ENCODE measurements at regions not wholly inside any gene's neighbourhood (a gene's known extent, or its start where the extent isn't known, plus 50 kb on each side); places are given as distances from the start of the nearest gene placed in this dataset.

- TF ChIP-seq TAF1 (IDR thresholded peaks at IDR 0.05; ENCODE audit: borderline replicate concordance, insufficient read depth, low read length) (no peak), FOXP2 (optimal IDR thresholded peaks at IDR 0.05; ENCODE audit: borderline replicate concordance, extremely low read depth, extremely low read length, insufficient read depth) (no peak), POLR2AphosphoS5 (IDR thresholded peaks at IDR 0.05; ENCODE audit: low read depth, low read length) (no peak), SIN3A (IDR thresholded peaks at IDR 0.05; ENCODE audit: borderline replicate concordance, insufficient read depth, low read length) (no peak), REST (IDR thresholded peaks at IDR 0.05; ENCODE audit: insufficient read depth in 1 of 2, low read depth in 2 of 2, low read length in 2 of 2) (peak; percentile 44 to 70; a peak in 2 of 4 replicates)
These were observed 174.5 kb upstream of the DKK2 start for GRCh38 chr4:107210450-107211239.

GRCh38 chr4:107203733-107204132 is 167.6 kb upstream of the DKK2 start:
- no peak for TF ChIP-seq POLR2AphosphoS5 (IDR thresholded peaks at IDR 0.05; ENCODE audit: low read depth, low read length)
- TF ChIP-seq REST (IDR thresholded peaks at IDR 0.05; ENCODE audit: insufficient read depth in 1 of 2, low read depth in 2 of 2, low read length in 2 of 2) = no peak
- TF ChIP-seq FOXP2 (optimal IDR thresholded peaks at IDR 0.05; ENCODE audit: borderline replicate concordance, extremely low read depth, extremely low read length, insufficient read depth) = no peak
- TF ChIP-seq SIN3A (IDR thresholded peaks at IDR 0.05; ENCODE audit: borderline replicate concordance, insufficient read depth, low read length) = no peak
- TF ChIP-seq TAF1 (IDR thresholded peaks at IDR 0.05; ENCODE audit: borderline replicate concordance, insufficient read depth, low read length) = no peak

- no peak for TF ChIP-seq REST (IDR thresholded peaks at IDR 0.05; ENCODE audit: insufficient read depth in 1 of 2, low read depth in 2 of 2, low read length in 2 of 2)
- no peak for TF ChIP-seq FOXP2 (optimal IDR thresholded peaks at IDR 0.05; ENCODE audit: borderline replicate concordance, extremely low read depth, extremely low read length, insufficient read depth)
- TF ChIP-seq POLR2AphosphoS5 (IDR thresholded peaks at IDR 0.05; ENCODE audit: low read depth, low read length) = no peak
- TF ChIP-seq TAF1 (IDR thresholded peaks at IDR 0.05; ENCODE audit: borderline replicate concordance, insufficient read depth, low read length) = no peak
- TF ChIP-seq SIN3A (IDR thresholded peaks at IDR 0.05; ENCODE audit: borderline replicate concordance, insufficient read depth, low read length) = no peak
These were observed 166.6 kb upstream of the DKK2 start for GRCh38 chr4:107202744-107203143.

- TF ChIP-seq FOXP2 (optimal IDR thresholded peaks at IDR 0.05; ENCODE audit: borderline replicate concordance, extremely low read depth, extremely low read length, insufficient read depth) (no peak), SIN3A (IDR thresholded peaks at IDR 0.05; ENCODE audit: borderline replicate concordance, insufficient read depth, low read length) (no peak), TAF1 (IDR thresholded peaks at IDR 0.05; ENCODE audit: borderline replicate concordance, insufficient read depth, low read length) (no peak), REST (IDR thresholded peaks at IDR 0.05; ENCODE audit: insufficient read depth in 1 of 2, low read depth in 2 of 2, low read length in 2 of 2) (no peak), POLR2AphosphoS5 (IDR thresholded peaks at IDR 0.05; ENCODE audit: low read depth, low read length) (no peak)
These were observed 161.0 kb upstream of the DKK2 start for GRCh38 chr4:107197121-107197520.

All from PFSK-1 (cell line).